Dedifferentiated amniotic fluid mesenchymal stem cell (primary cell): ENCODE measurements at regions not wholly inside any gene's neighbourhood (a gene's known extent, or its start where the extent isn't known, plus 50 kb on each side); places are given as distances from the start of the nearest gene placed in this dataset.

Source experiments
- DNase-seq: peaks from one replicate; pipeline ENCODE4 v3.0.0-alpha.2; 2016; ENCODE audit errors: extremely low spot score

DNA sequence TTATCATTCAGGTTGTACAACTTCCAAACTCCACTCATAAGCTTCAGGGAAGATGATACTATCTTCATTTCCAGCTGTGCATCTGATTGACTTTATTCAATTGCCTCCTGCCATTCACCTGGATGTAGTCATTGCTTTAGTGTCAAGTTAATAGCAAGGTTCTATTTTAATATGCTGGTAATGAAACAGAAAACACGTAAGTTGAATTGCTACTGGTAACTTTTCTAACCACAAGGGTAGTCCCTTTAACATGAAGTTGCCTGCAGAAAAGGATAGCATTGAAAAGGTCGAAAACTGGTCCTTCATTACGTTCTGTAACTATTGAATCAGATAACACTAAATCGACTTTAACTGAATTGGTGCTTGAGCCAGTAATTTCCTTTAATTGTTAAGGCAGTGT, 459.4 kb upstream of the CDH6 start:
- no peak for DNase-seq

- no peak for DNase-seq
Observed at GRCh38 chr5:30725073-30725472, 468.4 kb upstream of the CDH6 start.

GRCh38 chr5:30698217-30698616, 495.3 kb upstream of the CDH6 start:
- DNase-seq = no peak

- DNase-seq = no peak
Observed at GRCh38 chr5:30693326-30693725, 500.2 kb upstream of the CDH6 start.

DNA sequence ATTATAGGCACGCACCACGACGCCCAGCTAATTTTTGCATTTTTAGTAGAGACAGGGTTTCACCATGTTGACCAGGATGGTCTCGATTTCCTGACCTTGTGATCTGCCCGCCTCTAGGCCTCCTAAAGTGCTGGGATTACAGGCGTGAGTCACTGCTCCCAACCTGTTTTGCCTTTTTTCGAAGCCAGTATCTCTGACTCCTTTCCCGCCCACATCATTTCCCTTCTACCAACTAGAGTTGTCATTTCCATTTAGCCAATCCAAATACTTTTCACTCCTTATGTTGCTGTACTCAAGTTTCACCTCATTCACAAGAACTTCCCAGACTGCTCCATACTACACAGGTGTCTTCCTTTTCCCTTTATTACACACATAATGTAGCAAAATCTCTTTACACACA, 502.6 kb upstream of the CDH6 start:
- DNase-seq = no peak

- no peak for DNase-seq
Observed at GRCh38 chr5:30687461-30687860, 506.0 kb upstream of the CDH6 start.

DNA sequence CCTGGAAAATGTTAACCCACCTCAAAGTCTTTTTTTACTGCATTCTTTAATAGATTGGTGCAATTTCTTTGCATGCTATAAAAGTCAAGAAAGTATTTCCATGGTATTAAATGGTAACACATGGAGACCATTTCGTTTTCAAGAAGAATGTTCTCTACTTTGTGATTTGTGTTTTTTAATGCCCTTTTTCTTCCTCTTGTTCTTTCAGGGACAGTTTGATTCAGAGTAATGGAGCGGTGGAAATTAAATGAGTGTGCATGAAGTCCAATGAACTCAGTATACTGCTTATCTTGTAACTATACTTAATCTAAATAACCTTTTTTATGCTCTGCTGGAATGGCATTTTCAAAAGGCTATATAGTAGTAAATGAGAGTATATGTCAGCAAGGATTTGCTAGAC, 507.0 kb upstream of the CDH6 start:
- DNase-seq = no peak

GRCh38 chr5:30676223-30676840, 517.2 kb upstream of the CDH6 start:
- no peak for DNase-seq

DNA sequence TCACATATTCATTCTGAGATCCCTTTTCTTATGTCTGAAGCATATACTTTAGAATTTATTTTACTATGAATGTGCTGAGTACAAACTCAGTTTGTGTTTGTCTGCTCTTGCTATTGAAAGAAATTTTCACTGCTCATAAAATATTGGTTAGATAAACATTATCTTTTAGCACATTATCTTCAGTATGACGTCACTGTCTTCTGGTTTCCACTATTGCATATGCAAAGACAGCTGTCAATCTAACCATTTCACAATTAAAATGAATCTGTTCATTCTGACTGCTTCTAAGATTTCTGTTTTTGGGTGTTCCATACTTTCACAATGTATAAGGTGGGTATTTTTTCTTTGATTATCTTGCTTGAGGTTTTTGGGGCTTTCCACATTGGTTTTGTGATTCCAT, 526.2 kb upstream of the CDH6 start:
- no peak for DNase-seq

- no peak for DNase-seq
Observed at GRCh38 chr5:30663536-30663935, 530.0 kb upstream of the CDH6 start.

DNA sequence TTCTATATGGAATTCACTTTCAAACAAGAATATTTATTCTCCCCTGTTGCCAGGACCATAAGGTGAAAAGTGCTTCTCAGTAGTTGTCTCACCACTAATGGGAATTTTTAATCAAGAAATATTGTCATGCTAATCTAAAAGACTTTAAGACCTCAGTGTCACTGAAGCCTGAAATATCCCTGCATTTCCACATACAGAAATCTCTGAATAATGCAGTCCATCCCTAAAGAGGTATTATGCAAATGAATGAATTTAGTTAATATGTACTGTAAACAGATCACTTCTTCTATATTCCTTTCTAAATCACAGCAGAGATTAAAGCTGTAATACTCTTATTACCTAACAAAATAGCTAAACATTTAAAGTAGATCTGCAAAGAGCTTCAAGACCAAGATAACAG, 531.1 kb upstream of the CDH6 start:
- DNase-seq = no peak

DNA sequence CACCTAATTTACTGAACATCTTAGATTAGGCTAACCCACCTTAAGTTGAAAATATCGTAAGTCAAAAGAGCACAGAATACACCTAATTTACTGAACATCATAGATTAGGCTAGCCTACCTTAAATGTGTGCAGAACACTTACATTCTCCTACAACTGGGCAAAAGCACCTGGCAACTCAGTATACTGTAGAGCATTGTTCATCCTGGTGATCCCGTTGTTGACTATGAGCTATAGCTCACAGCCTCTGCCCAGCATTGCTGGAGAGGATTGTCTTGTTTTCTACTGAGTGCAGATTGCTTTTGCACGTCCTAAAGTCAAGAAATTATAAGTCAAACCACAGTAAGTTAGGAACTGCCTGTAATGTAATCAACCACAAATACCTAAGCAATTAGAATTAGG, 531.8 kb upstream of the CDH6 start:
- no peak for DNase-seq

GRCh38 chr5:30659417-30659816, 534.1 kb upstream of the CDH6 start:
- DNase-seq = no peak

- no peak for DNase-seq
Observed at GRCh38 chr5:30650311-30650710, 543.2 kb upstream of the CDH6 start.

- DNase-seq = no peak
Observed at GRCh38 chr5:30638899-30639298, 554.6 kb upstream of the CDH6 start.

DNA sequence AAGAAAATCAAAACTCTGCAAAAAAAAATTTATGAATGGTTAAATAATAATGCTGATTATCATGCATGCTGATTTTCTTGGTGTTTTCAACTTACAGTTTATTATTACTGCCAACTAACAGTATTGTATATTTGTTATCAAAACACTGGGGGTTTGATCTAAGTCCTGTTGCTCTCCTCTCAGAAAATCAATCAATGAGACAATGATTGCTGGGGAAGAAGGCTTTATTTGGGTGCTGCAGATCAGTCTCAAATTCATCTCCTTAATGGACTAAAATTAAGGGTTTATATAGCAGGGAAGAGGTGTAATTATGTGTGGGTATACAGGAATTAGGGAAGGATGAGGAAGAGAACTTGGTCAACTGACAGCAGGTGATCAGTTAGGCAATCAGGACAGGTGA, 565.5 kb upstream of the CDH6 start:
- no peak for DNase-seq

DNA sequence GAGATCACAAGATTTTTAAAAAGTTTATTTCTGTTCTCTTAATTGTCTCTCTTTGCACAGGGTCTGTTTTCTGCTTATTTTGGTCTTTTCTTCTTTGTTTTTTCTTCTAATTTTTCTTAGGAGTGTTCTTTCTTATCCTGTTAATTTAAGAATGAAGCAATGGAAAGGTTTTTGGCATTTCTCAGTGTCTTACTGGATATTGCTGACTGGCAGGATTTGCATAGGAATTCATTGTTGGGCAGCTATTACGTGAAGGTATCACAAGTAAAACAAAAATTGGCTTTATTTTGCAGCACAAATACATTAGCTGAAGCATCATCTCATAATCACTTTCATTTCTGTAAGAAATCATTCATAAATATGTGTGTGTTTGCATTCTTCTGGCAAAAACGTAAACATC, 566.9 kb upstream of the CDH6 start:
- DNase-seq = no peak

DNA sequence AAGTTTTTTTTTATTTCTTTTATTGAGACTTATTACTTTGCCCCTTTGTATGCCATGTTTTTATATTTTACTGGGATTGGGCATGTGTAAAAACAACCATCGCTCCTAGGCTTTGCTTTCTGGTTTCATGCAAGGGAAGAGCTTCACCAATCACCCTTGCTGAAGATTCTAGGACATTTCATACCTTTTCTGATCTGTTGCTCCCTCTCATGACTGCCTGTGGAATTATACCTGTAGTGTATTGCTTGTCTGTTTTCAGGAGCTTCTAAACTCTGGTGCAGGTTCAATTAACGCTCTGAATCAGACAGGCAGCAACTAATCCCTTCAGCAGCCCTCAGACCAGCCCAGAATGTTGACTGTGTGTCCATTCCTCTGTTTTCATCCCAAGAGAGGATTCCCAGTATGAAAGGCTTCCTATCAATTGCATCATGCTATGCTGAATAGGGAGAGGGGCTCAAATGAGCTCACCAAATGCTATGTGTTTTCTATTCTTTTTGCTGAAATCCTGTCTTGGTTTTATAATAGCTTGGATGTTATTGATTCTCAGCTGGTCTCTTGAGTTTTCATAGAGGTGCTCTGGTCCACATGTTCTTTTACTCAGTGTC, 572.9 kb upstream of the CDH6 start:
- DNase-seq = no peak

- DNase-seq = no peak
Observed at GRCh38 chr5:30608501-30608900, 585.0 kb upstream of the CDH6 start.

DNA sequence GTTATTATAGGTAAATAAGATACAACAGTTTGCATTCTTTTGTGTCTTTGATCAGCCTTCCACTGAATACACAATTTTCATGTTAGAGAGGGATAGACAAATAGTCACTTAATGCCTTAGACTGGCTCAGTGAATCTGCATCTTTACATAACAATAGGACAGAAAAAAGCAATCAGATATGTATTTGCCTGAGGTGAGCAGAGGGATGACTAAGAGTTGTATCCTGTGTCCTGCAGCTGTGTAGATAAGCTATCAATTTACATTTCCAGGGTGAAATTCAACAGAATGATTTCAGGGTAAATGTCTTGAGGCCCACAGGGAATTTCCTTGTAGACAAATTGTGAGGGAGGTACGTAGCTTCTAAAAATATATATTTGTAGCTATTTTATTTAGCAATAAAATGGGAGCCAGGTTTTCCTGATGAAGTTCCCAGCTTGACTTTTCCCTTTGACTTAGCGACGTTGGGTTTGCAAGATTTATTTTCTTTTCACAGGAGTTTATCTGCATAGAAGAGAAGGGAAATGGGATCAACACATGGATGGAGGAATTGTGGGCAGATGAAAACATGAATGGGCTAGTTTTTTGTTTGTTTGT, 586.1 kb upstream of the CDH6 start:
- DNase-seq = no peak

DNA sequence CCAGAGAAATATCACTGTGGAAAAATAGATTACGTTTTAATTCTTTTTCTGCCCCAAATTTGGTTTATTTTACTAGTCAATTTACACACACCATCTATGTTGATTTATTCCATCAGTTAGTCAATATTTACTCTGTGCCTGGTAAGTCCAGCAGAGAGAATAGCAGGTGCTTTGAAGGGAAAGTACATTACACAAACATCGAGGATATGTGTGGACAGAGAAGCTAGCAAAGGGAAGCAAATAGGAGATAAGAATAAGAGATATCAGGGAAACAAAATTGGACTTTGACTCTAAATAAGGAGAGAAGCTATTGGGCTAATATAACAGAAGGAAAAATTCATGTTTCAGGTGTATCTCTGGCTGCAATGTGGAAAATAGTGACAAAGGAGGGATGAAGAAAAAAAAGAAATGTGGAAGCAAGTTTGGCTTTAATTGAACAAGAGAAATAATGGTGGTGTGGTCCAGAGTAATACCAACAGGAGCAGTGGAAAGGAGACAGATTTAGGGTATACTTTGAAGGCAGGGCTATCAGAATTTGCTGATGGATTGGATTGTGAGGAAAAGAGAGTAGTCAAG, 587.7 kb upstream of the CDH6 start:
- no peak for DNase-seq

DNA sequence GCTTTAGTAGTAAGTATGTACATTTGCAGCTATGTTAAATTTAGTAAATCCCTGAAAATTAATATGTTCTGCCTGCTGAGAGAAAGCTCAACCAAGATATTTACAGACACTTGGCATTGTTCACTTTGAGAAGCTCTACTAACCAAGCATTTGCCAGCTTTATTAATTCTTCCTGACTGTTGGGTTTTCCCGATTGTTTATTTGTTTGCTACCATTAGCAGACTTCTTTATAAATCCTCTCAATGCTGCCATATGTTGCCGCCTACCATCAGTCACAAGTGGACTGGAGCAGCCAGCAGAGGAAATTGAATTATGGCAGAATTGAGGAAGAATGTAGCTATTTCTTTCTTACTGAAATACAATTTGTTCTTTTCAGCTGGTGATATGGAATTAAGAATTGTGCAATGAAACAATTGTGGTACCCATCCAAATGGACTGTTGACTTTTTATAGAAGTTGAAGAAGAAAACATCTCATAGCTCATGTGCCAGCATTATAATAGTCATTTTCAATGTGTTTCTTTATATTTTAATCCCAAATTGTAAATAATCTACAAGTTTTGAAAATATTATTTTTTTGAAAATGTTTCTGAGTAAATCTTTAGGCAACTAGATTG, 588.7 kb upstream of the CDH6 start:
- no peak for DNase-seq

DNA sequence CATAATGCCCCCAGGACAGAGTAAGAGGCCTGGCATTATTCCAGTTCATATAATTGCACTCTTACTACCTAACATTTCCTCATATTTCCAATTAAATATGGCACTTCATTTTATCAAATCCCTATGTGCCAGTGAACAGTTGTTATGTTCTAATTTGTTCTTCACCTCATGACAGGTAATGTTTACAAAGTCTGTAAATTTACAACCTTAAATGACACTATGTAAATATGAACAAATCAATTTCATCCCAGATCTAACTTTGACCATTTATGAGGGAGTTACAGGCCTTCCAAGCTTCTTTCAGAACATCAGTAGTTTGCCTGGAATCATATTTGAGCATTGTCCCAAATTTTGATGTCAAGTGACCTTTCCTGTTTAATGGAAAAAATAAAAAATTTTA, 592.6 kb upstream of the CDH6 start:
- no peak for DNase-seq
